ENCODE measurements at regions not wholly inside any gene's neighbourhood (a gene's known extent, or its start where the extent isn't known, plus 50 kb on each side); places are given as distances from the start of the nearest gene placed in this dataset.
"Not testable (repeated sequence)": the region's sequence is repeated elsewhere in the genome, so short reads cannot be mapped to it uniquely, and the experiment has no call there.

GRCh38 chr10:10702211-10702610 lies 315.5 kb upstream of the CELF2 start:
- Mint-ChIP-seq H3K4me1 (no peaks in the 10 kb centered on the region), H3K4me3 (no peak overlapping the region), H3K27ac (no peak overlapping the region), H3K9me3 (no peaks in the 10 kb centered on the region), H3K27me3 (no peaks in the 10 kb centered on the region)
- no peak for ATAC-seq
- no peak for DNase-seq

DNA sequence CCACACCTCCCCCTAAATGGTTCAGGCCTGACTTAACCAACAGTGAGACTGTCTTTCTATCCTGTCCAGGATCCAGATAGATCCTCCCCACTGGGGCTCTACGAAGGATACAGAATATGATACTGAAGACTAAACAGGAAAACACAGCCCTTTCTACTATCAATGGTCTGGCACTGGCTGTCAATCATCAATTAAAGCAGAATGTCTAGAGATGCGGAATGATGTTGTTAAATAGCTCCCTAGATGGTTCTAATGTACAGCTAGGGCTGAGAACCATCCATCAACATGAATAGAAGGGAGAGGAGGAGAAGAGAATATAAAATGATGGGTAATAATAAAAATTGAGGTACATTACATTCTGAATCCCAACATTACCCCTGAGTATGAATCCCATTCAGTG lies 314.3 kb upstream of the CELF2 start:
- no peaks in the 10 kb centered on the region for H3K27me3 Mint-ChIP-seq
- H3K27ac Mint-ChIP-seq = no peak overlapping the region
- DNase-seq = no peak
- H3K4me1 Mint-ChIP-seq = no peaks in the 10 kb centered on the region
- H3K4me3 Mint-ChIP-seq = no peak overlapping the region
- no peak for ATAC-seq
- no peaks in the 10 kb centered on the region for H3K9me3 Mint-ChIP-seq

DNA sequence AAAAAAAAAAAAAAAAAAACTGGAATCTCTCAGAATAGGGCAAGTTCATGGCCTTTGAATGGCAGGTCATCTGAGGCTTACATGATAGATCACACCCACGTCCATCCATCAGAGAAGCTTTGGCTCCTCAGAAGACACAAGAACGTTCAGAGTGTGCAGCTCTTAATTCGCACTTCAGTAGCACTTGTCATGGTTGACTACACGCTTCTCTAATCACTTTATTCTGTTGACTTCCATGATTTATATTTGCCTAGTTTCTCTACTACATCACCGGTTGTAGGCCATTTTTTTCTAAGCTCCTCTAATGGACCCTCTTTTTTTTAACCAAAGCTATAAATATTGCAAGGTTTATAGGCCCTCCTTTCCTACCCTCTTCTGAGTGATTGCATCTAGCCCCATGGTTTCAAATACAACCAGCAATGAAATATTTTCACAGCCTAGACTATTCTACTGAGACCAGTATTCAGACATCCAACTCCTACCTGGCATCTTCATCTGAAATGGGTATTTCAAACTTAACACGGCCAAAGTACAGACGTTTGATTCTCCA lies 305.4 kb upstream of the CELF2 start:
- Mint-ChIP-seq H3K9me3 (no peaks in the 10 kb centered on the region), H3K4me3 (no peak overlapping the region), H3K4me1 (no peaks in the 10 kb centered on the region), H3K27ac (no peak overlapping the region), H3K27me3 (no peaks in the 10 kb centered on the region)
- DNase-seq = no peak
- no peak for ATAC-seq

GRCh38 chr10:10714327-10714726 lies 303.3 kb upstream of the CELF2 start:
- DNase-seq = no peak
- H3K4me1 Mint-ChIP-seq = no peaks in the 10 kb centered on the region
- H3K27me3 Mint-ChIP-seq = no peaks in the 10 kb centered on the region
- H3K27ac Mint-ChIP-seq = no peak overlapping the region
- H3K9me3 Mint-ChIP-seq = no peaks in the 10 kb centered on the region
- no peak overlapping the region for H3K4me3 Mint-ChIP-seq
- no peak for ATAC-seq

- peak overlapping the region in 1 of 2 donors; percentile 16 for H3K27ac Mint-ChIP-seq
- H3K4me3 Mint-ChIP-seq = no peak overlapping the region
- H3K9me3 Mint-ChIP-seq = no peaks in the 10 kb centered on the region
Measured at GRCh38 chr10:10716972-10717371, 300.7 kb upstream of the CELF2 start.

GRCh38 chr10:10722422-10722821 lies 295.2 kb upstream of the CELF2 start:
- Mint-ChIP-seq H3K27me3 (peaks cover 8% of the 10 kb centered on the region), H3K4me3 (no peak overlapping the region), H3K4me1 (no peaks in the 10 kb centered on the region), H3K9me3 (no peaks in the 10 kb centered on the region), H3K27ac (no peak overlapping the region)
- no peak for DNase-seq
- no peak for ATAC-seq

More at GRCh38 chr10:10716972-10717371, 300.7 kb upstream of the CELF2 start:
- ATAC-seq = no peak
- Mint-ChIP-seq H3K27me3 (no peaks in the 10 kb centered on the region), H3K4me1 (no peaks in the 10 kb centered on the region)
- no peak for DNase-seq

DNA sequence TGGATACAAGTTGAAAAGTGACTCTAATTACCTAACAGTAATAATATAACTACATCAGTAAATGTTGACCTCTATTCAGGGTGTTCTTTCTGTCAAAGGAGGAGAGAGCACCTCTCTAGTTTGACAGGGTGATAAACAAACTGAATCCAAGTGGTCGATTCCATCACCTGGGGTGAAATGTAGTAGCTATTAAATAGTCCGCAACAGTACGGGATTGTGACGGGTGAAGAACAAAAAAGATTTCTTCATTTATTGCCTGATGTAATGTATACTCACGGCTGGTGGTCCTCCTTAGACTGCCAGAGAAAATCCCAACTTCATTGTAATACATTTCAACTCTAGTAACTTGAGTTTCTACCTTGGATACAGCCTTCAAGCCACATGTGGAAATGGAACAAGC lies 292.5 kb upstream of the CELF2 start:
- Mint-ChIP-seq H3K4me1 (no peaks in the 10 kb centered on the region), H3K27me3 (peaks cover 8% of the 10 kb centered on the region), H3K4me3 (no peak overlapping the region), H3K9me3 (no peaks in the 10 kb centered on the region), H3K27ac (no peak overlapping the region)
- ATAC-seq (no peak), DNase-seq (no peak)

GRCh38 chr10:10726101-10726500 lies 291.6 kb upstream of the CELF2 start:
- ATAC-seq (no peak), DNase-seq (no peak)
- no peak overlapping the region for H3K27ac Mint-ChIP-seq
- no peak overlapping the region for H3K4me3 Mint-ChIP-seq
- peaks cover 8% of the 10 kb centered on the region for H3K27me3 Mint-ChIP-seq
- H3K9me3 Mint-ChIP-seq = no peaks in the 10 kb centered on the region
- H3K4me1 Mint-ChIP-seq = no peaks in the 10 kb centered on the region

DNA sequence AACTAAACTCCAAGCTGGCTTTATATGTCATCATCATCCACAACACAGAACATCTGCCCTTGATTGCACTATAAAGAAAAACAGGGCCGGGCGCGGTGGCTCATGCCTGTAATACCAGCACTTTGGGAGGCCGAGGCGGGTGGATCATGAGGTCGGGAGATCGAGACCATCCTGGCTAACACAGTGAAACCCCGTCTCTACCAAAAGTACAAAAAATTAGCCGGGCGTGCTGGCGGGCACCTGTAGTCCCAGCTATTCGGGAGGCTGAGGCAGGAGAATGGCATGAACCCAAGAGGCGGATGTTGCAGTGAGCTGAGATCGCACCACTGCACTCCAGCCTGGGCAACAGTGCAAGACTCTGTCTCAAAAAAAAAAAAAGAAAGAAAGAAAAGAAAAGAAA lies 290.3 kb upstream of the CELF2 start:
- not testable (repeated sequence) for H3K27me3 Mint-ChIP-seq, ATAC-seq, H3K4me1 Mint-ChIP-seq, H3K9me3 Mint-ChIP-seq, H3K27ac Mint-ChIP-seq, DNase-seq, H3K4me3 Mint-ChIP-seq

- no peak overlapping the region for H3K27ac Mint-ChIP-seq
- H3K4me1 Mint-ChIP-seq = no peaks in the 10 kb centered on the region
- DNase-seq (no peak), ATAC-seq (no peak)
- no peak overlapping the region for H3K4me3 Mint-ChIP-seq
- H3K9me3 Mint-ChIP-seq = no peaks in the 10 kb centered on the region
- peaks cover 5% of the 10 kb centered on the region for H3K27me3 Mint-ChIP-seq
Measured at GRCh38 chr10:10727812-10728211, 289.9 kb upstream of the CELF2 start.

DNA sequence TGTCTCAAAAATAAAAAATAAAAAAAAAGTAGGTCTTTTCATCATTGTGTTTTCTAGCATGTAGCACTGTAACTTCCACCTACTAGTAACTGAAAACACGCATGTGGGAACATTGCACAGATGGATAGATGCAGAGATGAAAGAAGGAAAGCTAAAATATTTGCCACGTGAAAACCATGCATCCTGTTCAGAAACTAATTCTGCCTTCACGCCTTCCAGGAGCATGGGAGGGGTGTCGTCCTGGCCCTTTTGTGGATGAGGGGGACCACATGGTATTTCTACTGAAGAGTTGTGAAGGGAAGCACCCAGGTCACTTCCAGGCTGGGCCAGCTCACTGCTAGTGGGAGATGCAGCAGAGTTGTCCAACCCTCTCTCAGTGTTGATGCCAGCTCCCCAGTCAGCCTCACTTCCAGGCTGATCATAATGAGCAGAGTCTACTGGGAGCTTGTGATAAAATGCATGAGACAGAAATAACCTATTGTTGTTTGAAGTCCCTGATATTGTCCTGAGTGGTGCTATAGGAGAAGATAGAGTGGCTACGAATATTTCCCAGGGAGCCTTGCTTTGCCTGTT lies 287.1 kb upstream of the CELF2 start:
- Mint-ChIP-seq H3K4me1 (no peaks in the 10 kb centered on the region), H3K9me3 (no peaks in the 10 kb centered on the region), H3K27ac (no peak overlapping the region), H3K4me3 (no peak overlapping the region), H3K27me3 (no peaks in the 10 kb centered on the region)
- ATAC-seq = no peak
- no peak for DNase-seq

- Mint-ChIP-seq H3K4me3 (no peak overlapping the region), H3K27me3 (no peaks in the 10 kb centered on the region), H3K27ac (no peak overlapping the region), H3K9me3 (no peaks in the 10 kb centered on the region), H3K4me1 (no peaks in the 10 kb centered on the region)
- ATAC-seq = no peak
- DNase-seq = no peak
Measured at GRCh38 chr10:10731366-10731765, 286.3 kb upstream of the CELF2 start.

GRCh38 chr10:10734356-10735064 lies 283.2 kb upstream of the CELF2 start:
- H3K27me3 Mint-ChIP-seq = no peaks in the 10 kb centered on the region
- no peaks in the 10 kb centered on the region for H3K4me1 Mint-ChIP-seq
- H3K9me3 Mint-ChIP-seq = no peaks in the 10 kb centered on the region
- ATAC-seq (no peak), DNase-seq (no peak)
- no peak overlapping the region for H3K27ac Mint-ChIP-seq
- H3K4me3 Mint-ChIP-seq = no peak overlapping the region

DNA sequence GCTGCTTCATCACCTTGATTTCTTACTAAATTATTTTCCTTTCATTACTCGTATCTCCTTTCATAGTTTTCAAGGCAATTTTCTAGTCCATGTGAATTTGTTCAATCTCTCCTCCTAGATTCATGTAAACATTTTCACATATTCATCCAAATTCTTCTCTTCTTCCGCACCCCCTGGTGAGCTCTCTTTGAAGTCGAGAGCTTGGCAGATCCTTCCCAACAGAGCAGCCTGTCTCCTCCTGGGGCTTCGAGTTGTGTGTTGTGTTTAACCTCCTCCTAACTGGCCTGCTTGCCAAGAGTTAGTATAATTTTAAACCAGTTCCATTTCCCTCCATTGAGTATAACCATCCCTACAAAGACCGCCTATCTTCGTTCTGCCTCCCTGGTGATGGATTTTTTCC lies 272.4 kb upstream of the CELF2 start:
- no peak overlapping the region for H3K27ac Mint-ChIP-seq
- no peak overlapping the region for H3K4me3 Mint-ChIP-seq
- H3K9me3 Mint-ChIP-seq = peaks cover 5 to 15% of the 10 kb centered on the region in 2 donors
- ATAC-seq (no peak), DNase-seq (no peak)
- no peaks in the 10 kb centered on the region for H3K4me1 Mint-ChIP-seq
- peaks cover 11% of the 10 kb centered on the region for H3K27me3 Mint-ChIP-seq

DNA sequence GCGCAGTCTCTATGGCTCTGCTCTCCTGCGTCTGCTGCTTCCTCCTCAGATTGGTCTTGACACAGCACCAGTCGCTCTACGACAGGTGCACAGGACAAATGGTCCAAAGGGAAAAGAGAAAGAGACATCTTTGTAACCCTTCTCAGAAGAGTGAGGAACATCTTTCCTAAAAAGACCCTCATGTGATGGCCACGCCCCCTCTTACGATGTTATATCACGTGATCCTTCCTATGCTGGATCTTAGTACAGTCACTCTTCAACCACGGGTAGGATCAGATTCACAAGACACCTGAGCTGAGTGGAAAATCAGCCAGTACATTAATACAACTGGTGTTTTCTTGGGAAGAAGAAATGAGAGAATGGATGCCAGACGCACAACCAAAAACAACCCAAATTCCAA lies 262.2 kb upstream of the CELF2 start:
- H3K4me1 Mint-ChIP-seq = no peaks in the 10 kb centered on the region
- ATAC-seq = no peak
- no peak overlapping the region for H3K27ac Mint-ChIP-seq
- H3K9me3 Mint-ChIP-seq = no peaks in the 10 kb centered on the region
- H3K4me3 Mint-ChIP-seq = no peak overlapping the region
- no peak for DNase-seq
- H3K27me3 Mint-ChIP-seq = no peaks in the 10 kb centered on the region

- ATAC-seq (no peak), DNase-seq (no peak)
- H3K27me3 Mint-ChIP-seq = no peaks in the 10 kb centered on the region
- H3K4me1 Mint-ChIP-seq = no peaks in the 10 kb centered on the region
- H3K27ac Mint-ChIP-seq = no peak overlapping the region
- H3K9me3 Mint-ChIP-seq = no peaks in the 10 kb centered on the region
- no peak overlapping the region for H3K4me3 Mint-ChIP-seq
Measured at GRCh38 chr10:10758306-10758705, 259.4 kb upstream of the CELF2 start.

- H3K27ac Mint-ChIP-seq, H3K4me3 Mint-ChIP-seq, H3K27me3 Mint-ChIP-seq, H3K9me3 Mint-ChIP-seq, H3K4me1 Mint-ChIP-seq, DNase-seq, ATAC-seq: not testable (repeated sequence)
Measured at GRCh38 chr10:10759806-10760205, 257.9 kb upstream of the CELF2 start.
